K562 (cell line): ENCODE measurements at regions not wholly inside any gene's neighbourhood (a gene's known extent, or its start where the extent isn't known, plus 50 kb on each side); places are given as distances from the start of the nearest gene placed in this dataset.

ENCODE experiments used
- ATAC-seq: fragments of 200-7000 bp; cut with Tn5 transposase; 3 replicates; pipeline ENCODE4 v1.9.1; 2020; ENCODE audit warnings: moderate library complexity
- BruUV-seq: library from RNA; stranded (reverse); fragments of 400-500 nt; replicated peaks from 2 replicates; lab custom pipeline; 2021; lab: Mats Ljungman, UMichigan
- CTCF ChIA-PET: fragments of 300-600 bp; formaldehyde crosslinking; extraction: SDS; loops from one replicate; lab custom pipeline; 2021; ENCODE audit warnings: low intra/inter-chr PET ratio; lab: Yijun Ruan, JAX
- POLR2A ChIA-PET: fragments of 300-600, 350-650 bp; sonication (Branson Sonifier 250); formaldehyde crosslinking; extraction: SDS; loops from one replicate; lab custom pipeline; 2021; ENCODE audit warnings: antibody characterized with exemption, inconsistent platforms; lab: Yijun Ruan, JAX
- DNase-seq, 4 experiments: peaks; one replicate each; pipeline versions ENCODE4 v3.0.0 to v3.0.0-alpha.2; 2011 to 2018; ENCODE audit warnings: low spot score in 3 of 4, mixed read lengths in 3 of 4; ENCODE audit errors: extremely low read depth in 1 of 4
- FAIRE-seq: peaks from 2 replicates; lab custom pipeline; 2011; peaks lifted over from hg19 to GRCh38; lab: Jason Lieb, UNC
- H2AFZ ChIP-seq: 2 replicates; pipeline ENCODE4 v1.6.0; 2011; ENCODE audit warnings: low read depth, low read length, control low read depth, inconsistent platforms
- H3K27ac ChIP-seq: fragments of 200-600 bp; 3 replicates; pipeline ENCODE4 v1.8.0; 2011; ENCODE audit warnings: low read depth, mild to moderate bottlenecking, control low read depth, inconsistent platforms, low read length, moderate library complexity, mixed read lengths; ENCODE audit errors: extremely low read depth
- H3K27me3 ChIP-seq, 2 experiments: fragments of 300-600 bp in 1 of 2; 2 replicates in 1 of 2; 3 replicates in 1 of 2; pipeline versions ENCODE4 v1.6.0 to v1.8.0; 2011; ENCODE audit warnings: inconsistent platforms in 2 of 2, low read length in 2 of 2, mild to moderate bottlenecking in 1 of 2, mixed read lengths in 1 of 2, moderate library complexity in 1 of 2; ENCODE audit not compliant: control insufficient read depth in 2 of 2, insufficient read depth in 2 of 2
- H3K36me3 ChIP-seq: fragments of 300-600 bp; 3 replicates; pipeline ENCODE4 v1.8.0; 2011; ENCODE audit warnings: mild to moderate bottlenecking, low read length, inconsistent platforms; ENCODE audit not compliant: control insufficient read depth, insufficient read depth
- H3K4me1 ChIP-seq, 2 experiments: fragments of 200-600 bp in 1 of 2; replicated peaks in 1 of 2; 2 replicates in 1 of 2; 3 replicates in 1 of 2; pipeline versions ENCODE4 v1.5.1 to v1.8.0; 2011; ENCODE audit warnings: inconsistent platforms in 2 of 2, low read length in 2 of 2, mild to moderate bottlenecking in 1 of 2, mixed read lengths in 1 of 2, moderate library complexity in 1 of 2; ENCODE audit not compliant: control insufficient read depth in 2 of 2, insufficient read depth in 2 of 2
- H3K4me2 ChIP-seq: 2 replicates; pipeline ENCODE4 v1.6.1; 2011; ENCODE audit warnings: low read length, control low read depth, inconsistent platforms, mixed read lengths; ENCODE audit not compliant: insufficient read depth
- H3K4me3 ChIP-seq: fragments of 200-600 bp; sonication (generic), shearing (Covaris generic); 2 replicates; pipeline ENCODE4 v1.5.1; 2016; ENCODE audit warnings: control low read depth, inconsistent platforms
- H3K79me2 ChIP-seq: fragments of 200-600 bp; 3 replicates; pipeline ENCODE4 v1.8.0; 2011; ENCODE audit warnings: low read length, inconsistent platforms; ENCODE audit not compliant: control insufficient read depth, insufficient read depth
- H3K9ac ChIP-seq, 2 experiments: 2 replicates each; pipeline versions ENCODE4 v1.6.0 to v1.6.1; 2011; ENCODE audit warnings: low read depth in 2 of 2, low read length in 2 of 2, control low read depth in 1 of 2, inconsistent platforms in 1 of 2, mild to moderate bottlenecking in 1 of 2, mixed read lengths in 1 of 2; ENCODE audit not compliant: insufficient read depth in 1 of 2
- H3K9me1 ChIP-seq: one replicate; pipeline ENCODE4 v1.6.0; 2011; ENCODE audit warnings: inconsistent platforms, mild to moderate bottlenecking, low read length, moderate library complexity; ENCODE audit not compliant: control insufficient read depth, insufficient read depth
- H3K9me3 ChIP-seq: replicated peaks from 2 replicates; pipeline ENCODE4 v1.5.1; 2011; ENCODE audit warnings: low read depth, low read length, inconsistent platforms; ENCODE audit not compliant: control insufficient read depth, insufficient read depth
- H4K20me1 ChIP-seq: replicated peaks from 2 replicates; pipeline ENCODE4 v1.6.1; 2011; ENCODE audit warnings: low read length, inconsistent platforms, mixed read lengths; ENCODE audit not compliant: control insufficient read depth, insufficient read depth
- BCL6 ChIP-seq: fragments of 250-450 bp; sonication (Bioruptor Pico); IDR thresholded peaks from 2 replicates; pipeline ENCODE4 v1.4.0; 2020
- MECOM ChIP-seq: fragments of 250-450 bp; sonication (Bioruptor Pico); IDR thresholded peaks from 2 replicates; pipeline ENCODE4 v1.8.0; 2022; ENCODE audit warnings: inconsistent platforms
- MED1 ChIP-seq: sonication (generic); formaldehyde crosslinking; IDR thresholded peaks from 2 replicates; pipeline ENCODE4 v1.8.1; 2023; ENCODE audit warnings: missing genetic modification reagents, borderline replicate concordance
- MTF1 ChIP-seq: fragments of 250-450 bp; sonication (Bioruptor Pico); IDR thresholded peaks from 2 replicates; pipeline ENCODE4 v1.9.0; 2021; ENCODE audit warnings: moderate library complexity, mild to moderate bottlenecking, inconsistent platforms, borderline replicate concordance
- PKNOX1 ChIP-seq: fragments of 450-650 bp; IDR thresholded peaks from 2 replicates; pipeline ENCODE4 v1.6.1; 2016
- RFX7 ChIP-seq: fragments of 250-450 bp; sonication (Bioruptor Pico); IDR thresholded peaks from 2 replicates; pipeline ENCODE4 v1.5.1; 2021; ENCODE audit warnings: mild to moderate bottlenecking
- SMAD4 ChIP-seq: fragments of 250-450 bp; sonication (Bioruptor Pico); conservative IDR thresholded peaks from 2 replicates; pipeline ENCODE4 v1.8.0; 2021; ENCODE audit warnings: inconsistent platforms, mild to moderate bottlenecking, moderate library complexity
- TAF7 ChIP-seq: fragments of 450-650 bp; IDR thresholded peaks from 2 replicates; pipeline ENCODE4 v1.6.1; 2016; ENCODE audit warnings: missing genetic modification characterization, missing compliant biosample characterization
- ZEB2 ChIP-seq: fragments of 450-650 bp; IDR thresholded peaks from 2 replicates; pipeline ENCODE4 v1.6.1; 2016
- ZNF239 ChIP-seq: fragments of 250-450 bp; sonication (Bioruptor Pico); IDR thresholded peaks from 2 replicates; pipeline ENCODE4 v1.4.0; 2020; ENCODE audit warnings: mild to moderate bottlenecking
- ZNF699 ChIP-seq: fragments of 250-450 bp; sonication (Bioruptor Pico); IDR thresholded peaks from 2 replicates; pipeline ENCODE4 v1.8.0; 2021; ENCODE audit warnings: mild to moderate bottlenecking, moderate library complexity; ENCODE audit not compliant: insufficient replicate concordance
- ZZZ3 ChIP-seq: fragments of 450-650 bp; IDR thresholded peaks from 2 replicates; pipeline ENCODE4 v1.6.1; 2016; ENCODE audit warnings: antibody characterized with exemption, mild to moderate bottlenecking, moderate library complexity
- WGBS: fragments of 100-300 bp; shearing (Covaris generic); methylation state at CpG from one replicate; pipeline ENCODE4 v1.1.6; 2016; ENCODE audit warnings: low coverage, mixed read lengths; ENCODE audit not compliant: insufficient coverage; ENCODE audit errors: missing lambda C conversion rate; 5-methylcytosine and 5-hydroxymethylcytosine counted together
- in situ Hi-C: fragments of 300-500 bp; cut with MboI; formaldehyde crosslinking; loops from 4 replicates; pipeline ENCODE4 v1.15.0; 2018; ENCODE audit warnings: inconsistent platforms, mixed read lengths
- intact Hi-C: fragments of 100-400 bp; cut with micrococcal nuclease; formaldehyde crosslinking; loops from 2 replicates; pipeline ENCODE4 v1.14.2; 2022

- intact Hi-C loops (no loop called here), in situ Hi-C loops (no loop called here)
- Histone ChIP-seq H3K4me1 (no peaks in the 10 kb centered on the region), H3K36me3 (no peaks in the 10 kb centered on the region), H3K4me2 (no peak overlapping the region), H2AFZ (no peak overlapping the region), H3K9ac (no peak overlapping the region), H3K9me1 (no peaks in the 10 kb centered on the region), H3K27ac (no peak overlapping the region), H3K9me3 (no peaks in the 10 kb centered on the region; the same call in 1 of the 2 replicates), H3K27me3 (no peaks in the 10 kb centered on the region)
- ATAC-seq (no peak), FAIRE-seq (no peak)
- 3% methylated on average over 5 of the region's 5 CpGs for WGBS
- TF ChIP-seq PKNOX1 (no peak), ZZZ3 (no peak), BCL6 (CRISPR knock-in tag) (no peak), ZNF239 (CRISPR knock-in tag) (no peak), TAF7 (no peak), MED1 (CRISPR knock-in tag) (no peak), SMAD4 (CRISPR knock-in tag) (no peak), MECOM (CRISPR knock-in tag) (no peak), MTF1 (CRISPR knock-in tag) (no peak), ZEB2 (no peak), ZNF699 (CRISPR knock-in tag) (no peak), RFX7 (CRISPR knock-in tag) (no peak)
- TF ChIP-seq, all 486 proteins: peak for 0
- no peak for DNase-seq
- ChIA-PET CTCF (no interaction called here), POLR2A (no interaction called here)
- no TSS peak for BruUV-seq
- Histone ChIP-seq H4K20me1 (no peaks in the 10 kb centered on the region), H3K4me3 (no peak overlapping the region), H3K79me2 (no peaks in the 10 kb centered on the region)
These were observed 390.4 kb upstream of the CDH6 start for GRCh38 chr5:30802961-30803705.
